T-cell (primary cell): ENCODE measurements at regions not wholly inside any gene's neighbourhood (a gene's known extent, or its start where the extent isn't known, plus 50 kb on each side); places are given as distances from the start of the nearest gene placed in this dataset.

Experiments used
- ATAC-seq, 4 experiments: fragments of 200-7000 bp in 3 of 4; fragments of 150-1000 bp in 1 of 4; cut with Tn5 transposase; replicated peaks in 1 of 4; 1 replicate in 3 of 4; 2 replicates in 1 of 4; pipeline ENCODE4 v1.10.0; 2021; ENCODE audit warnings: moderate library complexity in 3 of 4, mild to moderate bottlenecking in 2 of 4, moderate number of reproducible peaks in 1 of 4
- CTCF ChIA-PET, 2 donors: fragments of 300-600 bp; sonication (Branson Sonifier 250); formaldehyde crosslinking; loops; one replicate each; lab custom pipeline; 2022; ENCODE audit warnings: antibody characterized with exemption in 2 of 2; lab: Charles Lee
- POLR2A ChIA-PET, 2 donors: fragments of 300-600 bp; sonication (Branson Sonifier 250); formaldehyde crosslinking; loops; one replicate each; lab custom pipeline; 2022; ENCODE audit warnings: antibody characterized with exemption in 2 of 2; lab: Charles Lee
- DNase-seq, 35 experiments: peaks; one replicate each; pipeline versions ENCODE4 v3.0.0 to v3.0.0-alpha.2; 2013 to 2023
- H3K27ac ChIP-seq: one replicate; pipeline ENCODE4 v1.5.1; 2013; ENCODE audit warnings: low read length
- H3K27me3 ChIP-seq, 2 experiments: replicated peaks in 1 of 2; 1 replicate in 1 of 2; 2 replicates in 1 of 2; pipeline versions ENCODE4 v1.6.1 to v1.7.0; 2013; ENCODE audit warnings: low read length in 1 of 2, mixed read lengths in 1 of 2; ENCODE audit not compliant: control insufficient read depth in 2 of 2, insufficient read depth in 2 of 2; ENCODE audit errors: extremely low read depth in 1 of 2
- H3K36me3 ChIP-seq, 2 donors: 1 replicate in 1 of 2; 2 replicates in 1 of 2; pipeline versions ENCODE4 v1.6.1 to v1.7.0; 2013; ENCODE audit warnings: low read length in 1 of 2; ENCODE audit not compliant: control insufficient read depth in 2 of 2, insufficient read depth in 1 of 2; ENCODE audit errors: extremely low read depth in 1 of 2
- H3K4me1 ChIP-seq, 2 experiments: 1 replicate in 1 of 2; 2 replicates in 1 of 2; pipeline versions ENCODE4 v1.6.1 to v1.7.0; 2013; ENCODE audit warnings: low read length in 2 of 2, mixed read lengths in 1 of 2; ENCODE audit not compliant: insufficient read depth in 2 of 2, control insufficient read depth in 1 of 2; ENCODE audit errors: extremely low read depth in 1 of 2
- H3K4me3 ChIP-seq, 2 donors: 1 replicate in 1 of 2; 2 replicates in 1 of 2; pipeline versions ENCODE4 v1.5.1 to v1.7.0; 2013; ENCODE audit warnings: mild to moderate bottlenecking in 2 of 2, low read length in 1 of 2, moderate library complexity in 1 of 2; ENCODE audit not compliant: control insufficient read depth in 1 of 2; ENCODE audit errors: extremely low read depth in 1 of 2
- H3K9me3 ChIP-seq: 2 replicates; pipeline ENCODE4 v1.7.0; 2013
- H3K27ac Mint-ChIP-seq, 2 donors: one replicate each; pipeline ENCODE4 v1.8.0; 2020 to 2021; ENCODE audit warnings: mild to moderate bottlenecking in 2 of 2, mixed read lengths in 2 of 2
- H3K27me3 Mint-ChIP-seq, 2 donors: one replicate each; pipeline ENCODE4 v1.8.0; 2021 to 2022; ENCODE audit warnings: mixed read lengths in 2 of 2
- H3K36me3 Mint-ChIP-seq: one replicate; pipeline ENCODE4 v1.8.0; 2021; ENCODE audit warnings: mixed read lengths
- H3K4me1 Mint-ChIP-seq, 3 donors: one replicate each; pipeline ENCODE4 v1.8.0; 2020 to 2022; ENCODE audit warnings: mixed read lengths in 3 of 3, mild to moderate bottlenecking in 1 of 3
- H3K4me3 Mint-ChIP-seq, 3 donors: one replicate each; pipeline ENCODE4 v1.8.0; 2020 to 2022; ENCODE audit warnings: mild to moderate bottlenecking in 3 of 3, mixed read lengths in 3 of 3, moderate library complexity in 3 of 3
- H3K9me3 Mint-ChIP-seq, 3 donors: one replicate each; pipeline ENCODE4 v1.8.0; 2020 to 2022; ENCODE audit warnings: mixed read lengths in 3 of 3
- WGBS: methylation state at CpG from one replicate; pipeline ENCODE4 v1.1.5; 2013; ENCODE audit warnings: missing lambda C conversion rate; ENCODE audit not compliant: insufficient coverage; 5-methylcytosine and 5-hydroxymethylcytosine counted together

- Mint-ChIP-seq H3K4me3 (no peak overlapping the region), H3K27ac (no peak overlapping the region), H3K27me3 (no peaks in the 10 kb centered on the region), H3K4me1 (no peaks in the 10 kb centered on the region), H3K36me3 (no peaks in the 10 kb centered on the region), H3K9me3 (peaks cover 21 to 41% (median 32%) of the 10 kb centered on the region in 3 donors)
- Histone ChIP-seq H3K4me1 (no peaks in the 10 kb centered on the region), H3K27ac (no peak overlapping the region), H3K36me3 (no peaks in the 10 kb centered on the region), H3K9me3 (no peaks in the 10 kb centered on the region), H3K27me3 (no peaks in the 10 kb centered on the region), H3K4me3 (no peak overlapping the region)
- WGBS = 61% methylated on average over 4 of the region's 5 CpGs
- DNase-seq = no peak
- ATAC-seq = no peak
- CTCF ChIA-PET = no interaction called here
- POLR2A ChIA-PET = no interaction called here
These were observed 141.7 kb upstream of the KCND2 start for GRCh38 chr7:120131096-120131839.

- POLR2A ChIA-PET = no interaction called here
- no peaks in the 10 kb centered on the region for H3K4me1 Mint-ChIP-seq
- no peaks in the 10 kb centered on the region for H3K27me3 Mint-ChIP-seq
These were observed 134.5 kb upstream of the KCND2 start for GRCh38 chr7:120138497-120138896.

DNA sequence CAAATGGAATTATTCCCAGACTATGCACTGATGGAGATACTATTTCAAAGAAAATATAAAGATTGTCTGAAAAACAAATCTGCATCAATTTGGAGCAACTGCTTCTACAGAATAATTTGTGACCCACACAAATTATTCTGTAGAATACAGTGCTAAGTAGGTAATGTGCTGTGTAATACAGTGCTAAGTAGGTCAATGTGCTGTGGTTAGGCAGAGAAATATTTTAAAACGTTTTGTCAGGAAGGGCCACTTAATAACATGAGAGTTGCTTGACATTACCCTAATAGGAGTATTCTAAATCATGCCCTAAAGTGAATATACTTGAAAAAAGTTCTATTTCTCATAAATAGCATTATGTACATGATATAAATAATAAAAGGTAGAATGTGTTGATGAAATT is 116.5 kb upstream of the KCND2 start:
- WGBS = no CpG with 5 or more reads among the region's 1 CpG
- no peak for DNase-seq
- no peak overlapping the region for H3K27ac Mint-ChIP-seq
- no peak overlapping the region for H3K4me3 Mint-ChIP-seq
- H3K9me3 Mint-ChIP-seq = peaks cover 3 to 12% (median 4%) of the 10 kb centered on the region in 3 donors
- ATAC-seq = no peak
- no peaks in the 10 kb centered on the region for H3K36me3 Mint-ChIP-seq
- H3K27me3 Mint-ChIP-seq = no peaks in the 10 kb centered on the region
- POLR2A ChIA-PET = no interaction called here
- CTCF ChIA-PET = no interaction called here
- H3K4me1 Mint-ChIP-seq = no peaks in the 10 kb centered on the region
- Histone ChIP-seq H3K9me3 (no peaks in the 10 kb centered on the region), H3K4me3 (no peak overlapping the region), H3K36me3 (no peaks in the 10 kb centered on the region), H3K4me1 (no peaks in the 10 kb centered on the region), H3K27ac (no peak overlapping the region), H3K27me3 (no peaks in the 10 kb centered on the region)

More at GRCh38 chr7:120138497-120138896, 134.5 kb upstream of the KCND2 start:
- no CpG with 5 or more reads among the region's 1 CpG for WGBS
- ATAC-seq (no peak), DNase-seq (no peak)
- H3K4me3 Mint-ChIP-seq = no peak overlapping the region
- Histone ChIP-seq H3K4me3 (no peak overlapping the region), H3K27me3 (no peaks in the 10 kb centered on the region), H3K27ac (no peak overlapping the region), H3K9me3 (no peaks in the 10 kb centered on the region), H3K4me1 (no peaks in the 10 kb centered on the region), H3K36me3 (no peaks in the 10 kb centered on the region)
- CTCF ChIA-PET = no interaction called here
- no peaks in the 10 kb centered on the region for H3K36me3 Mint-ChIP-seq
- H3K9me3 Mint-ChIP-seq = peaks cover 12 to 29% (median 19%) of the 10 kb centered on the region in 3 donors
- H3K27ac Mint-ChIP-seq = no peak overlapping the region

DNA sequence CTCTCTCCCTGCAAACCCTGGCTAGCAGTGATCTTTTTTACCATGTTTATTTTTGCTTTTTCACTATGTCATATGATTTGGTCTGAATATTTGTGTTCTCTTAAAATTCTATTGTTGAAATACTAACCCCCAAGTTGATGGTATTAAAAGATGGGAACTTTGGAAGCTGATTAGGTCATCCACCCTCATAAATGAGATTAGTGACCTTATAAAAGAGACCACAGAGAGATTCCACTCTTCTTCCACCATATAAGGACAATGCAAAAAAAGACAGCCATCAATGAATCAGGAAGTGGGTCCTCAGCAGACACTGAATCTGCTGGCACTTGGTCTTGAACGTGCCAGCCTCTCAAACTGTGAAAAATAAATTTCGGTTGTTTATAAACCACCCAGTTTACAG is 112.8 kb upstream of the KCND2 start:
- POLR2A ChIA-PET = no interaction called here
- Mint-ChIP-seq H3K27ac (no peak overlapping the region), H3K27me3 (no peaks in the 10 kb centered on the region), H3K36me3 (no peaks in the 10 kb centered on the region), H3K4me3 (no peak overlapping the region), H3K4me1 (no peaks in the 10 kb centered on the region), H3K9me3 (peaks cover 7 to 11% (median 7%) of the 10 kb centered on the region in 3 donors)
- Histone ChIP-seq H3K4me3 (no peak overlapping the region), H3K4me1 (no peaks in the 10 kb centered on the region), H3K36me3 (no peaks in the 10 kb centered on the region), H3K27me3 (no peaks in the 10 kb centered on the region), H3K27ac (no peak overlapping the region), H3K9me3 (no peaks in the 10 kb centered on the region)
- CTCF ChIA-PET = no interaction called here
- ATAC-seq (no peak), DNase-seq (no peak)
- WGBS = no CpG with 5 or more reads among the region's 2 CpGs

DNA sequence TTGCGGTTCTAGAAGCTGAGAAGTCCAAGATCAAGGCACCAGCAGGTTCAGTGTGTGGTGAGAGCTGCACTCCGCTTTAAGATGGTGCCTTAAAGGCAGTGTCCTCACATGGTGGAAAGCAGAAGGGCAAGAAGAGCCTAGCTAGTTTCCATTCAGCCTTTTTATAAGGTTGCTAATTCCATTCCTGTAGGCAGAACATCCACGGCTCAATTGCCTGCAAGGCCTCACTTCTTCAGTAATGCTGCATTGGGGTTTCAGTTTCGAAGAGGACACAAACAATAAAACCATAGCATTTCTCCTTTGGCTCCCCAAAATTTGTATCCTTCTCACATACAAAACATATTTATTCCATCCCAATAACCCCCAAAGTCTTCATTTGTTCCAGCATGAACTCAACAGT is 109.5 kb upstream of the KCND2 start:
- no peaks in the 10 kb centered on the region for H3K4me1 ChIP-seq
- no peak for DNase-seq
- Mint-ChIP-seq H3K27ac (no peak overlapping the region), H3K36me3 (no peaks in the 10 kb centered on the region), H3K4me1 (no peaks in the 10 kb centered on the region), H3K4me3 (no peak overlapping the region), H3K27me3 (no peaks in the 10 kb centered on the region), H3K9me3 (peaks cover 4 to 16% (median 11%) of the 10 kb centered on the region in 3 donors)
- ChIA-PET POLR2A (no interaction called here), CTCF (interaction anchor here in 1 of 2 donors (1.2 kb wide), 1 partner anchor 16 kb away, joined by 3 read pairs; no protein-coding TSS in a partner anchor)
- no peaks in the 10 kb centered on the region for H3K36me3 ChIP-seq
- 80% methylated on average over 3 of the region's 4 CpGs for WGBS
- H3K27me3 ChIP-seq = no peaks in the 10 kb centered on the region
- no peak overlapping the region for H3K27ac ChIP-seq
- H3K9me3 ChIP-seq = no peaks in the 10 kb centered on the region
- no peak for ATAC-seq
- H3K4me3 ChIP-seq = no peak overlapping the region

DNA sequence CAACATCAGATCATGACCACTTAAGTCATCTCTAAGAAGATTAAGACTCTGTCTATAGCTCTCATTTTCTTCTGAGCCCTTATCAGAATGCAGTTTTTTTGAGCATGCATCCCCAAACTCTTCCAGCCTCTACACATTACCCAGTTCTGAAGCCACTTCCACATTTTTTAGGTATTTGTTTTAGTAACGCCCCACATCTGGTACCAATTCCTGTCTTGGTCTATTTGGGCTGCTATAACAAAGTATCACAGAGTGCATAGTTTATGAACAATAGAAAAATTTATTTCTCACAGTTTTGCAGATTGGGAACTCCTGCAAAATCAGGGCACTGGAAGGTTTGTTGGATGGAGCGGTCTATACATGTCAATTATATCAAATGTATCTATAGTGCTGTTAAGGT is 107.7 kb upstream of the KCND2 start:
- no peak for ATAC-seq
- Histone ChIP-seq H3K9me3 (no peaks in the 10 kb centered on the region), H3K4me3 (no peak overlapping the region), H3K36me3 (no peaks in the 10 kb centered on the region), H3K27ac (no peak overlapping the region), H3K4me1 (no peaks in the 10 kb centered on the region), H3K27me3 (no peaks in the 10 kb centered on the region)
- Mint-ChIP-seq H3K9me3 (peaks cover 4 to 16% (median 4%) of the 10 kb centered on the region in 3 donors), H3K27ac (no peak overlapping the region), H3K4me3 (no peak overlapping the region), H3K36me3 (no peaks in the 10 kb centered on the region), H3K4me1 (no peaks in the 10 kb centered on the region), H3K27me3 (no peaks in the 10 kb centered on the region)
- ChIA-PET POLR2A (no interaction called here), CTCF (no interaction called here)
- WGBS = no CpG with 5 or more reads among the region's 2 CpGs
- no peak for DNase-seq
